ENCODE measurements at regions not wholly inside any gene's neighbourhood (a gene's known extent, or its start where the extent isn't known, plus 50 kb on each side); places are given as distances from the start of the nearest gene placed in this dataset.

- Histone ChIP-seq H3K36me3 (no peaks in the 10 kb centered on the region), H3K27ac (no peak overlapping the region), H3K9me3 (no peaks in the 10 kb centered on the region), H3K4me1 (peaks cover 0 to 18% (median 1%) of the 10 kb centered on the region in 4 donors), H3K27me3 (no peaks in the 10 kb centered on the region), H3K4me3 (no peak overlapping the region)
- TF ChIP-seq POLR2A (IDR thresholded peaks at IDR 0.05): no peak
- no peak for TF ChIP-seq EP300 (IDR thresholded peaks at IDR 0.05)
- DNase-seq (ENCODE audit: low spot score in 2 of 2): no peak
- WGBS, 2 donors: 94 to 96% methylated on average over 4 of the region's 4 CpGs
These were observed 245.5 kb upstream of the HS6ST1 start for GRCh38 chr2:128564131-128564530.

DNA sequence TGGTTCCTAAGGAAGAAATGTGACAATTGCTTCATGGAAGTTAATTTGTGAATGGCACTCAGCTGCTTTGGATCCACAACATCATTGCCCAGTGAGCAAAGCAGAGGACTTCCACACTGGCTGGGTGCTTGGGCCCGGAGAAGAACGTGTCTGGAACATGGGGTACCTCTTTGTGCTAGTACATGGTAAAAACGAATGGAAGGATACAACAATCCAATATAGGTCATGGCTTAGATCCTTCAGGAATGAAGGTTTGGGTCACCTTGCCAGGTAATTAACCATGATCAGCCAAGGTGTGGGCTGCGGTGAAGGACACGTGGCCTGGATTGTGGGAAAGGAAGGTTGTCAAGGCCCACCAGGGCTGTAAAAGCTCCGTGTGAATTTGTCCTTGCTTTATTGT lies 245.9 kb upstream of the HS6ST1 start:
- no peak for DNase-seq (ENCODE audit: low spot score in 2 of 2)
- H3K4me1 ChIP-seq: peaks cover 0 to 18% (median 1%) of the 10 kb centered on the region in 4 donors
- H3K9me3 ChIP-seq: no peaks in the 10 kb centered on the region
- no peak overlapping the region for H3K27ac ChIP-seq
- H3K36me3 ChIP-seq: no peaks in the 10 kb centered on the region
- 92 to 98% methylated on average over 6 of the region's 6 CpGs for WGBS, 2 donors
- H3K27me3 ChIP-seq: no peaks in the 10 kb centered on the region
- TF ChIP-seq POLR2A (IDR thresholded peaks at IDR 0.05): no peak
- TF ChIP-seq EP300 (IDR thresholded peaks at IDR 0.05): no peak
- no peak for TF ChIP-seq CTCF (IDR thresholded peaks at IDR 0.05)
- no peak overlapping the region for H3K4me3 ChIP-seq

- Histone ChIP-seq H3K4me1 (peaks cover 0 to 18% (median 1%) of the 10 kb centered on the region in 4 donors), H3K27ac (no peak overlapping the region), H3K27me3 (no peaks in the 10 kb centered on the region), H3K9me3 (no peaks in the 10 kb centered on the region), H3K36me3 (no peaks in the 10 kb centered on the region), H3K4me3 (no peak overlapping the region)
- WGBS, 2 donors: 81 to 86% methylated on average over 4 of the region's 4 CpGs
- no peak for DNase-seq (ENCODE audit: low spot score in 2 of 2)
- TF ChIP-seq POLR2A (IDR thresholded peaks at IDR 0.05): no peak
These were observed 246.8 kb upstream of the HS6ST1 start for GRCh38 chr2:128565441-128565840.

DNA sequence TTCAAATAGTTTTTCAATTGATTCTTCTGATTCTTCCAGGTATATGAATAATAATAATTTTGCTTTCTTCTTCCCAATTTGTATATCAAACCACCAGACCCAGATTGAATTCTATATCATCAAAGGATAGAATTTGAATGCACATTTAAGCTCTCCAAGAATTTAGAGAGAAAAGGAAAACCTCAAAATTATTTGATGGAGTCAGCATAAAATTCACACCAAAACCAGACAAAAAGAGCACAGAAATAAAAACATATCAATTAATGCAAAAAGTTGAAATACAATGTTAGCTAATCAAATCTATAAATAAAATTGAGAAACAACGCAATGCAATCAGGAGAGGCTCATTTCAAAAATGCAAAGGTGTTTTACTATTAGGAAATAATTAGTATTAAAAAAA lies 248.0 kb upstream of the HS6ST1 start:
- Histone ChIP-seq H3K27ac (no peak overlapping the region), H3K36me3 (no peaks in the 10 kb centered on the region), H3K9me3 (no peaks in the 10 kb centered on the region), H3K27me3 (no peaks in the 10 kb centered on the region), H3K4me1 (peaks cover 0 to 18% (median 1%) of the 10 kb centered on the region in 4 donors), H3K4me3 (no peak overlapping the region)
- WGBS, 2 donors: 86 to 92% methylated on average over 1 of the region's 1 CpG
- DNase-seq (ENCODE audit: low spot score in 2 of 2): no peak
- TF ChIP-seq EP300 (IDR thresholded peaks at IDR 0.05): no peak

GRCh38 chr2:128568106-128568505 lies 249.4 kb upstream of the HS6ST1 start:
- no peak overlapping the region for H3K27ac ChIP-seq
- H3K4me1 ChIP-seq: peaks cover 0 to 12% (median under 1%) of the 10 kb centered on the region in 4 donors
- no peaks in the 10 kb centered on the region for H3K9me3 ChIP-seq
- no peaks in the 10 kb centered on the region for H3K36me3 ChIP-seq
- 60 to 67% methylated on average over 5 of the region's 5 CpGs for WGBS, 2 donors
- DNase-seq (ENCODE audit: low spot score in 2 of 2): no peak
- H3K27me3 ChIP-seq: no peaks in the 10 kb centered on the region
- no peak overlapping the region for H3K4me3 ChIP-seq
- TF ChIP-seq EP300 (IDR thresholded peaks at IDR 0.05) (no peak), POLR2A (IDR thresholded peaks at IDR 0.05) (no peak), CTCF (IDR thresholded peaks at IDR 0.05) (no peak)

- TF ChIP-seq POLR2A (IDR thresholded peaks at IDR 0.05) (no peak), EP300 (IDR thresholded peaks at IDR 0.05) (no peak), CTCF (IDR thresholded peaks at IDR 0.05) (no peak)
- DNase-seq (ENCODE audit: low spot score in 2 of 2): no peak
- WGBS, 2 donors: 86 to 92% methylated on average over 7 of the region's 7 CpGs
These were observed 254.4 kb upstream of the HS6ST1 start for GRCh38 chr2:128573116-128573515.

GRCh38 chr2:128573531-128573930 lies 254.9 kb upstream of the HS6ST1 start:
- no peak for DNase-seq (ENCODE audit: low spot score in 2 of 2)

More at GRCh38 chr2:128573116-128573515, 254.4 kb upstream of the HS6ST1 start:
- no peaks in the 10 kb centered on the region for H3K9me3 ChIP-seq
- no peak overlapping the region for H3K27ac ChIP-seq
- no peaks in the 10 kb centered on the region for H3K4me1 ChIP-seq
- H3K27me3 ChIP-seq: no peaks in the 10 kb centered on the region
- H3K4me3 ChIP-seq: no peak overlapping the region
- H3K36me3 ChIP-seq: no peaks in the 10 kb centered on the region

More at GRCh38 chr2:128573531-128573930, 254.9 kb upstream of the HS6ST1 start:
- Histone ChIP-seq H3K27ac (no peak overlapping the region), H3K4me1 (no peaks in the 10 kb centered on the region), H3K27me3 (no peaks in the 10 kb centered on the region), H3K4me3 (no peak overlapping the region), H3K36me3 (no peaks in the 10 kb centered on the region), H3K9me3 (no peaks in the 10 kb centered on the region)
- no peak for TF ChIP-seq EP300 (IDR thresholded peaks at IDR 0.05)
- no peak for TF ChIP-seq POLR2A (IDR thresholded peaks at IDR 0.05)
- no peak for TF ChIP-seq CTCF (IDR thresholded peaks at IDR 0.05)
- 83 to 91% methylated on average over 4 of the region's 4 CpGs for WGBS, 2 donors
